DMS 273 (cell line): ENCODE measurements at regions not wholly inside any gene's neighbourhood (a gene's known extent, or its start where the extent isn't known, plus 50 kb on each side); places are given as distances from the start of the nearest gene placed in this dataset.
"Not testable (repeated sequence)": the region's sequence is repeated elsewhere in the genome, so short reads cannot be mapped to it uniquely, and the experiment has no call there.

Experiments
- DNase-seq: peaks from one replicate; lab custom pipeline; 2025; ENCODE audit not compliant: unreplicated experiment; lab: John Stamatoyannopoulos, UW

DNA sequence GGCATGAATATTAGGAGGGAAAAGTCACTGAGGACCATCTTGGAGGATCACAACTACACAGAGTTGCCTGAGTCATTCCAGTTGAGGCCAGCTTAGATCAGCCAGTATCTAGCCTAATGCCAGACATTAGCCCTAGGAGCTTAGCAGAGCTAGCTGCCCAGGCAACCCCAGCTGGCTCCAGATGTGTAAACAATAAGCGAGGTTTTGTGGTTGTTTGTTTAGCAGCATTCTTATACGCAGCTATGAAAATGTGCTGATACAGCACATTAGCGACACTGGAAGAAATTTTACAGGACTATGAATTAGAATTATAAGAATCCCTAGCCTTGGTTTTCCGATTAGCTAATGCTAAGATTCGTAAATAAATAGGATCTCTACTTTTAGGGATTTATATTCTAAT lies 59.3 kb downstream of the BTBD3 start:
- DNase-seq = no peak

DNA sequence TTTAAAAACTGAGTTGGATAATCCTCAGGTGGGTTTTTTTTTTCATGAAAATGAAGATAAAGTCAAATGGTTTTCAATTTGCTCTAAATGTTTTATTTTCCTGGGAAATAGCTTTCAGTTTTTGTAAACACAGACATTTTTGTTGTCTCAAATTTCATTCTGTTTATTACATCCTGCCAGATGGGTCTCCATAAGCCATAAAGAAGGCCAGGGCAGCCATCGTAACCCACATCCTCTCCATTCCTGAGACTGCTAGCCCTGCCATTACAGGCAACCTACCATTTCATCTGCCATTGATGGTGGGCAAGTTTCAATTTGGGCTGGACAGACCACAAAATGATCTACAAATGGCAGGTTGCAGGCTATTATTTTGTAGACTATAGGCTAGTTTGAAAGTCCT lies 60.8 kb downstream of the BTBD3 start:
- DNase-seq = peak; percentile 9

DNA sequence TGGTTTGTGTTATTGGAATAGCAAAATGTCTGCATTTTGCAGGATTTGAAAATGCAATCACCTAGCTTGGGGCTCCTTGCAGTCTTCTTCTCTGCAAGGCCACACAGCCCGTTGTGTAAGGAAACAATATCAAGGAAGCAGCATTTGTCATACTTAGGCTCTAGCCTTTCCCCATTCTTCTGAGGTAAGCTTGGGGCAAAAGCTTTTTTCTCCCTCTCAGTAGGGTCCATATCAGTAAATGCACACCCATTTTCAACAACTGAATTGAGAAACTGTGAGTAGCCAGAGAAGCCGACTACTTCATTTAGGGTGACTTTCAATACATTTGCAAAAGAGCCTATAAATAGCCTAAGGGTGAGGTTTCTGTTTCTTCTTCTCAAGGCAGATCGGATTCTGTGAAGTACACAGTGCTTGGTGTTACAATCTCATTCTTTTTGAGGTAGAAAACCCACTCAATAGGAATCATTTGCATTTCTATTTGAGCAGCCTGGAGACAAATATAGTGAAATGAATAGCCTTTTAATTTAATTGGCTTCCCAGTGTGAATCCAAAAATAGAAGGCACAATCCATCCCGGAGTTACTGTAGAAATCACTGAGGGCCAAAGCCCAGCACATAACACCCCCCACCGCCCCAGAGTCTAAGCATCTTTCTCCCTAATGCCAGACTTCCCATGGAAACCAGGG lies 61.8 kb downstream of the BTBD3 start:
- DNase-seq = no peak

DNA sequence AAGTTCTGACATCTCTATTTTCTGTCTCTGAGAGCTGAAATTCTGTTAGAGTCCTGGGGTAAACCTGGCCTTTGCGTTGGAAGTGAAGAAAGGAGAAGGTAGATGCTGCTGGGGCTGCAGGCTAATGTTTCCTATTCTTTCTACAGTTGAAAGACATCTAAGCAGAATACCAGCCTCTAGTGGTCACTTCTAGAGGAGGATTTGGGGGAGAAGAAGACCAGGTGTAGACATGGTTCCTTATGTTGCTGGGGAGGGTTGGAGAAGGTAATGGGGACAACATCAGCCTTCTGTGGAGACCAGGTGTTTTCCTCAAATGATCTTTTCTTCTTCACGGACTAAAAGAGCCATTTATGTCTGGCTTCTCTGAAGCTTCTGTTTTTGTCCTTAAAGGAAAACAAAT lies 62.6 kb downstream of the BTBD3 start:
- DNase-seq = no peak

DNA sequence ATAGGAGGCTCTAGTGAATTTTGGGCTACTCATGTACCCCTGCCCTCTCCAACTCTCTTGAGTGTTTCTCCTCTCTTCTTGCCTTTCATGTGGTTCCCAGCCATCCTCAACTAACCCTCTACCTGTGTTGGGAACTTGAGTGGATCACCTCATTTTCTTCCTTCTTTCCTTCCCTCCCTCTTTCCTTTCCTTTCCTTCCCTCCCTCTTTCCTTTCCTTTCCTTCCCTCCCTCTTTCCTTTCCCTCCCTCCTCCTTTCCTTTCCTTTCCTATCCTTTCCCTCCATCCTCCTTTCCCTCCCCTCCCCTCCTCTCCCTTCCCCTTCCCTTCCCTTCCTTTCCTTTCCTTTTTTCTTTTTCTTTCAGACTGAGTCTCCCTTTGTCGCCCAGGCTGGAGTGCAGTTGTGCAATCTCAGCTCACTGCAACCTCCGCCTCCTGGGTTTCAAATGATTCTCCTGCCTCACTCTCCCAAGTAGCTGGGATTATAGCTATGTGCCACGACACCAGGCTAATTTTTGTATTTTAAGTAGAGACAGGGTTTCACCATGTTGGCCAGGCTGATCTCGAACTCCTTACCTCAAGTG lies 63.8 kb downstream of the BTBD3 start:
- DNase-seq = no peak

DNA sequence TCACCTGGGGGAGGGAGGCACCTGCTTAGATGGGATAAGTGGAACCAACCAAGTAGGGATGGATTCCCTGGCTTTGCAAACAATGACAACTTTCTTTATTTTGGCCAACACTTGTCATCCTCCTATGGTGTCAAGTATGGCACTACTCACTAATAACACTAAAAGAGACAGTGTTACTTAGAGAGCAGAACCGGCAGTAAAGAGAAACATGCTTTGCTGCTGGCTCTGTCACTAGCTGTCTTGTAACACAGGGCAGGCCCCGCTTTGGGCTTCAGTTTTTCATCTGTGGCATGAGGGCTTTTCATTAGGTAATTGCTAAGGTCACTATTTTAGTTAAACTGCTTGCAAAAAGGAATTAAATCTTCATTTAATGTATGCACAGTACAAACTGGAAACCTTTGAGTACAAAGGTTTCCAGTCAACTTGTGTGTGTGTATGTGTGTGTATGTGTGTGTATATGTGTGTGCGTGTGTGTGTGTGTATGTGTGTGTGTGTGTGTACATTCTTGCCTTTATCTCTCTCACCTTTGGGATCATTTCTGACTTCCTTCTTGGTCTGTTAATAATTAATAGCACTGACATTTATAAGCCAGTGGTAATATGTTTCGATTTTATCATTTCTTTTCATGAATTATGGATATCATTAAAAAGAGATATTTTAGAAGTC lies 64.7 kb downstream of the BTBD3 start:
- no peak for DNase-seq

DNA sequence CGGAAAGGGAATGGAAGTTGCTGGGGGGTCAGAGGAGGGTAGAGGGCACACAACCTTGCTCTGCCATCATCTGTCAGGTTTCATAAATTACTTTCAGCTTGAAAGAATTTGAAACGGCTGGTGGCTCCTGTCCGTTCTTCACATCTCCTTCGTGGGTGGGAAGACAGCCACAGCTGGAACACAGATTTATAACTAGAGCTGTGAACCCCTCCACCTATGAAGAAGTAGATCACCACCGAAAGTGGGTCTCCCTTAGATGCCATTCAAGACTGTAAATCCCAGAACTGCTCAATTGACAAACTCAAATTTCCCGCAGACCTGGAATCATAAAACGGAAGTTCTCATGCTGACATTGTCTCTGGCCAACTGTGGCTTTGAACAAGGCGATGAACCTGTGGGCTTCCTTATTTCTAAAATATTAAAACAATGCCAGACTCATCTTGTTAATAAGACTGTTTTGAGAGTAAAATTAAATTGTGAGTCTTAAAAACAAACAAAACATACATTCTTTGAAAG lies 65.3 kb downstream of the BTBD3 start:
- no peak for DNase-seq

DNA sequence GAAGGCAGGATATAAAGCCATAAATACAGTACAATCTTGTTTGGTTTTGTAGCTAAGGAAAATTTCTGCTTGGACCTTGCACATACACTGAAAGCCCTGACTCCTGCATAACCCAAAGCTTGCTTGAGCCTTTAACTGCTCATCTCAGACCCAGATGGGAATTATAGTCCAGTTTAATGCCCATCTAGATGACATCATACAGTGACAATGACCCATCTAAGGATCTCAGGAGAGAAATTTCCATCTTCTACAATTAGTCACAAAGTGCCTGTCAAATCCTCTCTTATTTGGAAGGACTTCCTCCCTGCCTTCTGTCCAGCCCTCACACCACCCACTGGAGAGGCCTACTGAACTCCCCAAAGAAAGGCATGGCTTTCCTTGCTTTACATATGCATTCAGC lies 69.3 kb downstream of the BTBD3 start:
- DNase-seq = no peak

DNA sequence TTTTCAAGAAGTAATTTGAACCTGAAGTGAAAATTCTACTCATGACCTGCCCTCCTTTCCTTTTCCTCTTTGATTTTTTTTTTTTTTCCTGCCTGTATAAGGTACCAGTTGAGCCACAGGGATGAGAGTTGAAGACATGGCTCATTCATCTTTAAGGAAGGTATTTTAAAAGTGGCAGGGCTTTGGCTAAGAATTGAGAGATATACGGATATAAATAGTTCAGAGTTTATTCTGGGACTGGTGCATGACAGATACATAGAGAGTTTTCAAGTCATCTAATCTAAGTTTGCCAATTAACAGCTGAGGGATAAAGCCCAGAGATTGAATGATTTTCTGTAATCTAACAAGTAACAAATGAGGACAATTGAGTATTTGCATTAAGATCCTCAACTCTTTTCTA lies 69.8 kb downstream of the BTBD3 start:
- DNase-seq = no peak

DNA sequence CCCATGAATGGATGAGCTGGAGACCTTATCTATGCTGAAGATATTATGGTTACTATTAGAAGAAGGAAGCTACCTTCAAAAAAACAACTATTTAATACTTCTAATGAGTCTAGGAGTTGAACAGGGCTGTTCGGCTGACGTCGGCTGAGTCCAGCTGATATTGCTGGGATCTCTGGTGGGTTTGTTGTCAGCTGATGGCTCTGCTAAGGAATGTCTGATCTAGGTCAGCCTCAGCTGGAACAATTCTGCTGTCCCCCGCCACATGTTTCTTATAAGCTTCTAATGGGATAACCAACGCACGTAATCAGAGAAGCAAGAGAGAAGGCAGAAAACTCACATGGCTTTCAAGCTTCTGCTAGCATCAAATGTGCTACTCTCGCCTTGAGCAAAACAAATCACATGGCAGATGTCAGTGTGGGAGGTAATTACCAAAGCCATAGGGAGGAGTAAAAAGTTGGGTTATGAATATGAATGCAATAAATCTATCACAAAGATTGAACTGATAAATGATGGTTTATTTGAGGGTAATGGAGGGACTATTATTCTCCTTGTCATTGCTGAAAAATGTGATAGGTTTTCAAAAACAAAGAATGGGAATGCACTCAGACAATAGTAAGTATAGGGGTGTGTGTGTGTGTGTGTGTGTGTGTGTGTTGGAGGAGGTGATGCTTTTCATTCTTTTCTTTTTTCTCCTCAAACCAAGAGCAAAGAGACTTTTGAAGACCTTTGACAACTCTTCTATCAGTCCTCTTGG lies 71.5 kb downstream of the BTBD3 start:
- DNase-seq = no peak

DNA sequence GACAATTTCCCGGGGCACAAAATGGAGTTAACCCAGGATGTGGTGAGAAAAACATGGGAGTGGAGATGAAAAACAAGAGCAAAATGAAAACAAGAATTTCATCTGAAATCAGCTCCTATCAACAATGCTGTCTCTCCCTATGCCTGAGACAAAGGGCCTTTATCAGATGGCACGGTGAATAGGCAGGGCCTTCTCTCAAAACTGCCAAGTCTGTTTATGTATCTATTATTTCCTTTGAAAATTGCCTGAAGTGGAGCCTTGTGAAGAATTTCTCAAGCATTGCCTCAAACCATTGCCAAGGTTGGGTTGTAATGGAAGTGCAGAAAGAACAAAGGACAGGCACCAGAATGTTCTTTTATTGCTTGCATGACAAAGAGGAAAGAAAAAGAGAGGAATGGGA lies 74.7 kb downstream of the BTBD3 start:
- no peak for DNase-seq

DNA sequence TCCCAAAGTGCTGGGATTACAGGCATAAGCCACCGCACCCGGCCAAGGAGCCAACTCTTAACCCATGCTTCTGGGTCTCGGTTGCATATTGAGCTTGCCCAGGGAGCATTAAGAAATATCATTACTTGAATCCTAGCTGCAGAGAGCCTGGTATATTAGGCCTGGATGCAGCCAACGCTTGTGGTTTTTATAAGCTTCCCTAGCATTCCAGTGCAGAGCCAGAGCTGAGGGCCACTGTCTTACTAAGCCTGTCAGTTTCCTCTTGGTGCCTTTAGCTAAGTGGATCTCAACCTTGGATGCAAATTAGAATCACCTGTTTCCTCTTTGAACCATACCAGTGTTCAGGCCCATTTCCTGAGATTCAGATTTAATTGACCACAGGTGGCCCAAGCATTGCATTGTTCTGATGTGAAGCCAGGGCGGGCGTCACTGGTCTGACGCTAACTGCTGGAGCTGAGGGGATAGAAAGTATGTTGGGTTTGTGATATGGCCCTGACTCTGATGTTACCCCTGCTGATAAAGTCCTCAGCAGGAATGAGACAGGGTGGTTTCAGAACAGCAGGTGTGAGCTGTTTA lies 76.3 kb downstream of the BTBD3 start:
- DNase-seq = no peak

DNA sequence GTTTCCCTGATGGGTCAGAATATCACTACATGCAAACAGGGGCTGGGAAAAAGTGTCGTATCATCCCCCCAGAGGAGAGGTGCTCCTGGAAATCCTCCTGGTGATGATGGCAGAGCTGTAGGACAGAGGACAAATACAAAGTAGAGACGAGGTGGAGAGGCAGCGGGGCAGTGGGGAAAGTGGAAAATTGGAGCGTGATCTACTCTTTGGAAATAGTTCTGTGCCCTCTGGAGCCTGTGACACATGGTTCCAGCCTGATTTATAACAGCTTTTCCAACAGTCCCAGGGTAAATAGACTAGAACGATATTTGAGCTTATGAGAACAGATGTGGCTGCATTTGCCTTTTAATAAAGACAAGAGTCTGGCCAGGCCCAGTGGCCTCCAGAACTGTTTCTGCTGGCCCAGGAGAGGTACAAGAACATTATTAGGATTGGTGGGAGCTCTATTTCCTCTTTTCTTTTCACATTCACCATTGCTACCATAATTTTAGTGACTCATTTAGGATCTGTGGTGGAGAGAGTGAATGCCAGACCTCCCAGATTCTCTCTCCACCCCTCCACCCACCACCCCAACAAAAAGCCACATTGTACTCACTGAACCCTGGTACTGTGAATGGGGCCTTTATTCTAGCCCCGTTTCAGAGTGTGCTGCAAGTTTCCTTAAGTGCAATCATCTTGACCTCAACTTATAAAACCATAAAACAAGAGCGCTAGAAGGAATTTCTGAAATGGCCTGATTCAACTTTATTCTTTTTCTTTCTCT lies 78.3 kb downstream of the BTBD3 start:
- no peak for DNase-seq

DNA sequence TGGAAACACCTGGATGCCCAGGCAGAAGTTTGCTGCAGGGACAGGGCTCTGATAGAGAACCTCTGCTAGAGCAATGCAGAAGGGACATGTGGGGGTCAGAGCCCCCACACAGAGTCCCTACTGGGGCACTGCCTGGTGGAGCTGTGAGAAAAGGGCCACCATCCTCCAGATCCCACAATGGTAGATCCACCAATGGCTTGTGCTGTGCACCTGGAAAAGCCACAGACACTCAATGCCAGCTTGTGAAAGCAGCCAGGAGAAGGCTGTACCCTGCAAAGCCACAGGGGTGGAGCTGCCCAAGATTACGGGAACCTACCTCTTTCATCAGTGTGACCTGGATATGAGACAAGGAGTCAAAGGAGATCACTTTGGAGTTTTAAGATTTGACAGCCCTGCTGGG lies 87.1 kb downstream of the BTBD3 start:
- not testable (repeated sequence) for DNase-seq

DNA sequence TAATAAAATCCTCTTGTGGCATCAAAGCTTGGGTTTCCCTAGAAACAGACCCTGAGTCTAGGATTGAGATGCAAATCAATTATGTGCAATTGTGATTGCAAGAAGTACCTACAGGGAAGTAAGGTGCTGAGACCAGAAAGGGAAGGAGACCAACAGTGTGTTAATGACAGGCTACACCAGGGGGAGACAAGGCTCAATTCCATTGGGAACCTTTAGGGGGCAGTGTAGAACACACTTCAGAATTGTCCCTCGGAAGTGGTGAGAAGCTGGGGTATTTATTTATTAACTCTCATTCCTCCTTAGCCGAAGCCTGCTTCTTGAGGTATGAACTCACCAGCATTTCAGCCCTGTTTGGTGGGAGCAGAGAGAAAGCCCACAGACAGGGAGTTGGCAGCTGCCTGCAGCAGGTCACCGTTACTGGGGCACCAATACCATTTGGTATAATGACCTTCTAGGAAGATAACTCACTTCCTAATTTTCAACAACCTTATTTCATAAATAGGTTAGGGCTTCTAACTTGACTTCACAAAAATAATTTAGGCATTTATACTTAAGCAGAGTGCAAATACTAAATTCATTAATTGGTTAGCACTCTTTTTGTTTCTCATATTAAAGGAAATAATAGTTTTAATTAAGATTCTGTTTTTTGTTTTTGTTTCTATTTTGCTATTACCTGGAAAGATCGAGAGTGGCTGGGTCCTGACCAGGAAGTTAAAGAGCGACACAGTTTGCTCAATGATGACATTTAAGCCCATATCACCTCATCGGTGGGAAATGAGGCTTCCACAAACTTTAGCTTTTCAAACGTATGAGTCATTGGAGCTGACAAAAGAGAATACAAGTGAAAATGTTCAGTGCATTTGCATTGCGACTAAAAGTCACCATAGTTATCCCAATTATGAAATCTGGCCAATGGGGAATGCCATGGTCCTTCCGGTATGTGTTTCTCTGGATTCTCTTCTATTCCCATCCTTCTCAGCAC lies 94.8 kb downstream of the BTBD3 start:
- DNase-seq = peak; percentile 76

DNA sequence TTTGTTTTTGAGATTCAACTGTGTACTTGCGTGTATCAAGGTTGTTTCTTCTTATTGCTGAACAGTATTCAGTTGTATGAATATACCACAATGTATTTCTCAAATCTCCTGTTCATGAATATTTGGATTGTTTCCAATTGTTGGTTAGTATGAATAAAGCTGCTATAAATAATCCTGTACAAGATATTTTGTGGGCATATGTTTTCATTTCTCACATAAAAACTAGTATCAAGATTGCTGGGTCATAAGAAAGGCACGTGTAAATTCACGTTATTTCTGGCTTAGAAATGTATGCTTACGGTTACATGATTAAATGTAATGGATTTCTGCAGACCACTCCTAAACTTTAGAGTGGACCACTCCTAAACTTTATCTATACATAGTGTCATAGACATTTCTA lies 96.6 kb downstream of the BTBD3 start:
- no peak for DNase-seq

DNA sequence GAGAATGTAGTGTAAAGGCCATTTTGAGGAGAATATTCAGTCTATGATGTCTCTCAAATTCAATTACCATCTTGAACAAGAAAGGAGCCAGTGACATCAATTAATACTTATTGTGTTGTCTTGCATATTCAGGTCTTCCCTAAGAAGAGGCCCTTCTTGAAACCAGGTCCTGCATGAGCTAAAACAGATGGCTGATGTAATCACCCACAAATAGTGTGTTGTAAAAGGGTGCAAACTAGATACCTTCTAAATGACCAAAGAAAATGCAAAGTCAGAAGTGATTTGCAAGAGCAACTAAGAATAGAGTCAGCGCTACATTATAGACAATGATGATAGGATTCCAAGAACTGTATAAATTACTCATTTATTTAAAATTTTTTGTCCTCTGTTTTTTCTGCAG lies 97.0 kb downstream of the BTBD3 start:
- DNase-seq = no peak

DNA sequence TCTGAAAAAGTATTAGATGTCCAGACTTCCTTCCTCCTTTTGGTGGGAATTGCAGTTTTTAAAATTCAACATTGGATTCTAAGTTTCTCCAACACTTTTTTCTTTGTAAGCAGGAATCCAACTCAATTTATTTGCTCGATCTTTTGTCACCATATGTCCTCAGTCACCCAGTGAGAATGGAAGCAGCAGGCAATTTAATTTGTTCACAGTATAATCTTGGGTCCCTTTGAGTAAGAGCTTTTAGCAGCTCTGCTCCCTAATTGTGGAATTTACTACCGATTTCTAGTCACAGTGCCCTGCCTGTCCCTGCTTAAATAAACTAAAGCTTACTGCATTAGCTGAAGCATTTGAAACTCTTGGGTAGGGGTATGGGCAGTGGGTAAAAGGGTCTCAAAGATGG lies 98.6 kb downstream of the BTBD3 start:
- no peak for DNase-seq

DNA sequence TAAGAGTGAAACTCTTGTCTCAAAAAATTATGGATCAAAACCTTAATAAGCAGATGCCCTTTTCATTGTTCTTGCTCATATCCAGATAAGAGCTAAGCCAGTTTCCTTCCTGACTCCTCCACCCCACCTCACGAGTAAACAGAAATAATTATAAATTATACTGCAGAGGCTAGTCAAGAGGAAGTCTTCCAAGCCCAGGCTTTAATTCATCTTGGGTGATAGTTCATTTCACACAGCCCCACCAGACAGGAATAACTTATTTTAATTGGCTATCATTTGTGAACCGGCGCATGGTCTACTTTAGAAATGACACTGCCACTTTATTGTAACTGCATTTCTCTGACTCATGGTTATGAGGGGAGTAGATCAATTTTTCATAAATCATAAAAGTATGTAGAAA lies 102.0 kb downstream of the BTBD3 start:
- DNase-seq = no peak
